IPS-18a (cell line): ENCODE measurements at regions not wholly inside any gene's neighbourhood (a gene's known extent, or its start where the extent isn't known, plus 50 kb on each side); places are given as distances from the start of the nearest gene placed in this dataset.

Source experiments
- H3K27ac ChIP-seq: one replicate; pipeline ENCODE4 v1.5.1; 2013; ENCODE audit warnings: low read length
- H3K27me3 ChIP-seq: one replicate; pipeline ENCODE4 v1.6.1; 2013; ENCODE audit warnings: mild to moderate bottlenecking, low read length; ENCODE audit not compliant: control insufficient read depth, insufficient read depth
- H3K36me3 ChIP-seq: one replicate; pipeline ENCODE4 v1.6.1; 2013; ENCODE audit warnings: low read depth, low read length; ENCODE audit not compliant: control insufficient read depth
- H3K4me1 ChIP-seq: one replicate; pipeline ENCODE4 v1.6.1; 2013; ENCODE audit warnings: low read depth, low read length; ENCODE audit not compliant: control insufficient read depth
- H3K4me3 ChIP-seq: one replicate; pipeline ENCODE4 v1.5.1; 2013; ENCODE audit warnings: low read length
- H3K9ac ChIP-seq: one replicate; pipeline ENCODE4 v1.6.1; 2013; ENCODE audit warnings: mild to moderate bottlenecking, low read length, moderate library complexity
- H3K9me3 ChIP-seq: one replicate; pipeline ENCODE4 v1.6.1; 2013; ENCODE audit warnings: low read depth, low read length; ENCODE audit not compliant: control insufficient read depth

DNA sequence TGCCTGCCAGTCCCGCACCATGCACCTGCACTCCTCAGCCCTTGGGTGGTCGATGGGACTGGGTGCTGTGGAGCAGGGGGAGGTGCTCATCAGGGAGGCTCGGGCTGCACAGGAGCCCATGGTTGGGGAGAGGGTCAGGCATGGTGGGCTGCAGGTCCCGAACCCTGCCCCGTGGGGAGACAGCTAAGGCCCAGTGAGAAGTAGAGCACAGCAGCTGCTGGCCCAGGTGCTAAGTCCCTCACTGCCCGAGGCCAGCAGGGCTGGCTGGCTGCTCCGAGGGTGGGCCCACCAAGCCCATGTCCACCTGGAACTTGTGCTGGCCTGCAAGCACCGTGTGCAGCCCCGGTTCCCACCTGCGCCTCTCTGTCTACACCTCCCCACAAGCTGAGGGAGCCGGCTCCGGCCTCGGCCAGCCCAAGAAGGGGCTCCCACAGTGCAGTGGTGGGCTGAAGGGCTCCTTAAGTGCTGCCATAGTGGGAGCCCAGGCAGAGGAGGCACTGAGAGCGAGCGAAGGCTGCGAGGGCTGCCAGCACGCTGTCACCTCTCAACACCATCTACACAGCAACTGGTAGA is 88.5 kb upstream of the ELAVL2 start:
- Histone ChIP-seq H3K9me3 (no peaks in the 10 kb centered on the region), H3K9ac (no peak overlapping the region), H3K36me3 (no peaks in the 10 kb centered on the region), H3K4me3 (no peak overlapping the region), H3K4me1 (no peaks in the 10 kb centered on the region), H3K27me3 (no peaks in the 10 kb centered on the region), H3K27ac (no peak overlapping the region)

DNA sequence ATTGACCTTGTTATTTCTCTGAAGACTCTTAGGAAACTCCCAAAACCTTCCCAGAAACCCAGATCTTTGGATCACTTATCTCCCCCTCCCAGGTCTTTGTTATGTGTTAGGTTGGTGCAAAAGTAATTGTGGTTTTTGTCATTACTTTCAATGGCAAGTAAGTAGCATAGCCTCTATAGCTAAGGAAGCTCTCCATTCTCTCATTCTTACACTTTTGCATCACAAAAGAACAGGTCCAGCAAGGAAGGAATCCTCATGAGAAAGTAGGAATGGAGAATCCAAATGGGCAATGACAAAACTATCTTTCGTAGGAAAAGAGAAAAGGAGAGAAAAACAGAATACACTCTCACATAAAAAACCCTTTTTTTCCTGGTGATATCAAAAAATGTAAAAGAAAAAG is 81.3 kb upstream of the ELAVL2 start:
- Histone ChIP-seq H3K9ac (no peak overlapping the region), H3K4me3 (no peak overlapping the region), H3K9me3 (no peaks in the 10 kb centered on the region), H3K27ac (no peak overlapping the region), H3K4me1 (peaks cover 5% of the 10 kb centered on the region), H3K27me3 (no peaks in the 10 kb centered on the region), H3K36me3 (no peaks in the 10 kb centered on the region)

DNA sequence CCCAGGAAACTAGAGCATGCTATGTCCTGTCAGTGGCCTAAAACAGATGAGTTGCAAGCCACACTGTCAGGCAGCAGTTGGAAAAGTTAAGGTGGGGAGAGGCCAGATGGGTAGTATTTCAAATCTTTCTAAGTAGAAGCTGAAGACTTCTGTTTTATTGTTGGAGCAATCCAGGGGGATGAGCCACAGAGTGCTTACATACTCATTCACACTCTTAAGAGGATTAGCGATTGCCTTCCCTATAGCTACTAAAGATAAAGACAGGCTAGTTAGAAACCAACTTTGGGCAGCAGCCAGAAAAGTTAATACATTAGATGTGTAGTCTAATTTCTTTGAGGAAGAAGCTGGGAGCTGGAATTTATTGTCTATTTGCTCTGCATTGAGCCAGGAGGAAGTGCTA is 61.7 kb upstream of the ELAVL2 start:
- H3K36me3 ChIP-seq = no peaks in the 10 kb centered on the region
- peaks cover 5% of the 10 kb centered on the region for H3K9me3 ChIP-seq
- no peaks in the 10 kb centered on the region for H3K27me3 ChIP-seq
- no peaks in the 10 kb centered on the region for H3K4me1 ChIP-seq
- no peak overlapping the region for H3K4me3 ChIP-seq
- no peak overlapping the region for H3K9ac ChIP-seq
- H3K27ac ChIP-seq = no peak overlapping the region
